Adipocyte (in vitro differentiated cells): ENCODE measurements at regions not wholly inside any gene's neighbourhood (a gene's known extent, or its start where the extent isn't known, plus 50 kb on each side); places are given as distances from the start of the nearest gene placed in this dataset.

ENCODE experiments used
- DNase-seq: peaks from one replicate; pipeline ENCODE4 v3.0.0-alpha.2; 2015; ENCODE audit warnings: low read depth
- H3K27me3 ChIP-seq: replicated peaks from 2 replicates; pipeline ENCODE4 v1.7.0; 2013; ENCODE audit warnings: mild to moderate bottlenecking, low read length, moderate library complexity; ENCODE audit not compliant: control insufficient read depth, insufficient read depth
- H3K36me3 ChIP-seq: 2 replicates; pipeline ENCODE4 v1.7.0; 2013; ENCODE audit warnings: low read length, mild to moderate bottlenecking, moderate library complexity; ENCODE audit not compliant: control insufficient read depth, insufficient read depth, severe bottlenecking
- H3K4me1 ChIP-seq: 2 replicates; pipeline ENCODE4 v1.7.0; 2013; ENCODE audit warnings: mild to moderate bottlenecking, low read length, moderate library complexity; ENCODE audit not compliant: control insufficient read depth, insufficient read depth
- H3K4me3 ChIP-seq: 2 replicates; pipeline ENCODE4 v1.7.0; 2013; ENCODE audit warnings: mild to moderate bottlenecking, low read length, moderate library complexity
- H3K9ac ChIP-seq: 2 replicates; pipeline ENCODE4 v1.7.0; 2013; ENCODE audit warnings: mild to moderate bottlenecking, low read length, moderate library complexity
- H3K9me3 ChIP-seq: 2 replicates; pipeline ENCODE4 v1.7.0; 2013; ENCODE audit warnings: mild to moderate bottlenecking, low read length, moderate library complexity; ENCODE audit not compliant: control insufficient read depth

- H3K4me3 ChIP-seq = no peak overlapping the region
- no peak for DNase-seq
Observed at GRCh38 chr2:236685979-236686520, 116.4 kb downstream of the ACKR3 start.

DNA sequence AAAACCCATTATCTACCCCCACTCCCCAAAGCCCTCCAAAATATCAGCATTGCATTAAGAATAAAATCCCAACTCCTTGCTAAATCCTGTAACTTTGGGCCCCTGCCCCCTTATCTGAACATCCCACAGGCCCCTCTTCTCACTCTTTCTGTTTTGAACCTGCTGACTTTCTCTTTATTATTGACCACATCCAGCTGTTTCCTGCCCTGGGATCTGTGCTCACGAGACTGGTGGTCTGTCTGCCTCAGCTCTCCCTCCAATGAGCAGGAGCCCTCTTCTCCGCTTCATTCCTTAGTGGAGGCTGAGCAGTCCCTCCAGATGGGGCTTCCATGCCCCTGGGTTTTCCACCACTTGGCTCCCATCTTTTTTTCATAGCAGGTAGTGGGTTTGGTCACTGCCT lies 116.9 kb downstream of the ACKR3 start:
- Histone ChIP-seq H3K4me1 (peaks cover 3% of the 10 kb centered on the region), H3K9me3 (no peaks in the 10 kb centered on the region), H3K36me3 (no peaks in the 10 kb centered on the region), H3K9ac (no peak overlapping the region), H3K4me3 (no peak overlapping the region), H3K27me3 (no peaks in the 10 kb centered on the region)
- no peak for DNase-seq

More at GRCh38 chr2:236685979-236686520, 116.4 kb downstream of the ACKR3 start:
- Histone ChIP-seq H3K9ac (no peak overlapping the region), H3K36me3 (no peaks in the 10 kb centered on the region), H3K27me3 (no peaks in the 10 kb centered on the region), H3K4me1 (peaks cover 3% of the 10 kb centered on the region), H3K9me3 (no peaks in the 10 kb centered on the region)

DNA sequence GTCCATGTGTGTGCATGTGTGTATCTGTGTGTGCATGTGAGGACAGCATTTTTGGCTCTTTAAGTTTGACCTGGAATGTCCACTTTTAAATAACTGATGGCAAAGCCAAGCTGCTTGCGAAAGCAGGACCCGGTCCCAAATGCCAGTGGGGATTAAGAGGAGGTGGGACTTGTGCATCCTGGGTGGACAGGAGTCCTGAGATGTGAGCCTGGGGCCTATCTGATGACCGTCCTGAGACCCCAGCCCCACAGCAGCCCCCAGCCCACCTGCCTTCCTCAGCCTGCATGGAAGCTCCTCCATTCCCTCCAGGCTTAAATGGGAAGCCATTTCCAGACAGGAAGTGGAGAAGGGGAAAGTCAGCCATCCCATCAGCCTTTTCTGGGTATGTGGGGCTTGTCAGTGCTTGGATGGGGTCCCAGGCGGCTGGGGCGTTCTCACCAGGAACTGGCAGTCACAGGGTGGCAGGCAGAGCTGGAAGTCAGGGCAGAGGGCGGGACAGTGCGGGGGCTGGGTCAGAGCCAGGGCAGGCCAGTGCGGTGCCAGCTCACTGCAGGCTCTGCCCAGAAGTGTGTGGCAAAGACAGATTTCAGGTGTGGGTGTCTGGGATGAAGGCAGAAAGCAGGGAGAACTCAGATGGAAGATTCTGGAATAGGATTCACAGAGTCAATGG lies 117.8 kb downstream of the ACKR3 start:
- Histone ChIP-seq H3K27me3 (no peaks in the 10 kb centered on the region), H3K4me1 (peaks cover 3% of the 10 kb centered on the region), H3K36me3 (no peaks in the 10 kb centered on the region), H3K9ac (no peak overlapping the region), H3K9me3 (no peaks in the 10 kb centered on the region), H3K4me3 (no peak overlapping the region)
- no peak for DNase-seq

DNA sequence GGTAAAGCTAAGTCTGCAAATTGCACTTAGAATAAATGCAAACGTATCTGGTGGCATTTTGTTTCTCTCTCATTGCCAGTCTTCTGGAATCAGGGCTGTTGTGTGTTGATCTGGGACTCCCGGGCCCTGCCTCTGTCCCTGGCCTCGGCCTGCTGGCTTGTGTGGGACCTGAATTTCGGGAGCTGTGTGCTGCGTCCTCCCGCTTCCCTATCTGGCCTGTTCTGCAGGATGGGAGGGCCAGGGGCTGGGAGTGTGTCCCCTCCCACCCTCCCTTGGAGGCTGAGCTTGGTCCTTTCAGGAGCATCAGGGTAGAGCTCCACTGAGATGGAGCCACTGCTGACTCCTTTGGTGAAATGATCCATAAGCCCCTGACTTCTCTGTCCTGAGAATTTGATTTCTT lies 118.5 kb downstream of the ACKR3 start:
- Histone ChIP-seq H3K4me3 (no peak overlapping the region), H3K27me3 (no peaks in the 10 kb centered on the region), H3K4me1 (peaks cover 3% of the 10 kb centered on the region), H3K36me3 (no peaks in the 10 kb centered on the region), H3K9me3 (no peaks in the 10 kb centered on the region), H3K9ac (no peak overlapping the region)
- DNase-seq = no peak

DNA sequence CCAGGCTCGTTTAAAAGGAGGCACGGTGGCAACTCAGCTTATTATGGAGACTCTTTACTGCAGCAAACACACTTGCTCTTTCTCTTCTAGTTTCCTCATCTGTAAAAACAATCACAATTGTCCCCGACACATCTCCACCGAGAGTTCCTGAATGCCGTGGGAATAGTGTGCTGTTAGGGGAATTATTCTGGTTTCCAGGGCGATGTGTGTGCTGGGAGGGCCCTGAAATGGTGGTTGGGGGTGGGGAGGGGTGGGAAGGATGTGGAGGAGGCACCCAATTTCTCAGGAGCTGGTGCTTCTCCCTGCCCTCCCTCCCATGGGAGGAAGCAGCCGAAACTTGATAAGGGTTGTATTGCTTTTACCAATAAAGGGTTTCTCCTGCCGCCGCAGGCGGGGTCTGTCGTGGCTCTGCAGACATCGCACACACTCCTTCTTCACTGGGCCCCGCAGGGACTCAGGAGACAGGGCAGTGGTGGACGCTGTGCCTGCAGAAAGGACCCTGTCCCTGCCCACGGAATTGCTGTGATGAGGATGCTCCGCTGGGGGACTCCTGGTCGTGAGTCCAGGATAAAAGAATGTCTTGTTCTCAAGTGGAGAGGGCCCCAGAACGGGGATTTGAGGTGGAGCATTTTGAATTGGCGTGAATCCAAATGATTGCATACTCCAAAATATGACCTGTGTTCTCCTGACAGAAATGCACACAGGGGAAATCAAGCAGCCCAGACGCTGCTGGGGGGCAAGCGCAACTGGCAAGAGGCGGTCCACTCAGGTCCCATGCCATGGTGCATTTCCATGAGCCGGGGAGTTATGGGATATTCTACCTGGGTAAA lies 119.2 kb downstream of the ACKR3 start:
- H3K4me3 ChIP-seq = no peak overlapping the region
- H3K27me3 ChIP-seq = no peaks in the 10 kb centered on the region
- H3K4me1 ChIP-seq = peaks cover 3% of the 10 kb centered on the region
- no peak overlapping the region for H3K9ac ChIP-seq
- no peaks in the 10 kb centered on the region for H3K9me3 ChIP-seq
- no peak for DNase-seq
- H3K36me3 ChIP-seq = no peaks in the 10 kb centered on the region

DNA sequence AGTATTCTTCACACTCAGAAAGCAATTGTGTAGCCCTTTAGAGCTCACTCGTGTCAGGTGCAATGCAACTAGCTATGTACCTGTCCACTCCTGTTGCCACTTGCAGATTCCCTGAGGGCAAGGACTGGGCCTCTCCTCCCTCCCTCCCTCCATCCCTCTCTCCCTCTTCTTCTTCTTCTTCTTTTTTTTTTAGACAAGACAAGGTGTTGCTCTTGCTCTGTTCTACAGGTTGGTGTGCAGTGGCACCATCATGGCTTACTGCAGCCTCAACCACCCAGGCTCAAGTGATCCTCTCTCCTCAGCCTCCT lies 119.7 kb downstream of the ACKR3 start:
- DNase-seq = no peak
- Histone ChIP-seq H3K9me3 (no peaks in the 10 kb centered on the region), H3K4me3 (no peak overlapping the region), H3K9ac (no peak overlapping the region), H3K4me1 (peaks cover 3% of the 10 kb centered on the region), H3K27me3 (no peaks in the 10 kb centered on the region), H3K36me3 (no peaks in the 10 kb centered on the region)

- Histone ChIP-seq H3K4me1 (peaks cover 3% of the 10 kb centered on the region), H3K9ac (no peak overlapping the region), H3K36me3 (no peaks in the 10 kb centered on the region), H3K27me3 (peaks cover under 1% of the 10 kb centered on the region), H3K9me3 (no peaks in the 10 kb centered on the region), H3K4me3 (no peak overlapping the region)
- no peak for DNase-seq
Observed at GRCh38 chr2:236689981-236690380, 120.4 kb downstream of the ACKR3 start.

- Histone ChIP-seq H3K9ac (no peak overlapping the region), H3K4me3 (no peak overlapping the region), H3K9me3 (no peaks in the 10 kb centered on the region), H3K4me1 (peaks cover 3% of the 10 kb centered on the region), H3K36me3 (no peaks in the 10 kb centered on the region), H3K27me3 (peaks cover 5% of the 10 kb centered on the region)
- DNase-seq = no peak
Observed at GRCh38 chr2:236690726-236691125, 121.1 kb downstream of the ACKR3 start.

GRCh38 chr2:236691799-236692167 lies 122.2 kb downstream of the ACKR3 start:
- Histone ChIP-seq H3K27me3 (peaks cover 5% of the 10 kb centered on the region), H3K4me1 (peaks cover 3% of the 10 kb centered on the region), H3K9me3 (no peaks in the 10 kb centered on the region), H3K4me3 (no peak overlapping the region), H3K9ac (no peak overlapping the region), H3K36me3 (no peaks in the 10 kb centered on the region)
- no peak for DNase-seq

DNA sequence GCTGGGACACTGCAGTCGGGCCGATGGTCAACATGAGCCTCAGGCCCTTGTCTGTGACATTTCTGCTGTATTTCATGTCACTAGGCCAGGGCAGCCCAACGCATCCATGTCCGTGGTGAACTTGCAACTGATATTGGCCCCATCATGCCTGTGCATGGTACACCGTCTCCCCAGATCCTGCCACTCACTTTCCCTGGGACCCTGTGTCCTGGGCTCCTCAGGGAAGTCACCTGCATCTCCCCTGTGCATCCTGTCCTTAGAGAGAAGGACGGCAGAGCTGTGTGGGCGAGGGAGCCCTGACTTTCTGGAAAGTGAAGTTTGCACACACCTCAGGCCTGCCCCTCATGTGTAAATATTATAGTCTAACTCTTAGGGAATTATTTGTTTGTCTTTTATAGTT lies 123.3 kb downstream of the ACKR3 start:
- DNase-seq = no peak
- Histone ChIP-seq H3K4me3 (no peak overlapping the region), H3K9me3 (no peaks in the 10 kb centered on the region)

DNA sequence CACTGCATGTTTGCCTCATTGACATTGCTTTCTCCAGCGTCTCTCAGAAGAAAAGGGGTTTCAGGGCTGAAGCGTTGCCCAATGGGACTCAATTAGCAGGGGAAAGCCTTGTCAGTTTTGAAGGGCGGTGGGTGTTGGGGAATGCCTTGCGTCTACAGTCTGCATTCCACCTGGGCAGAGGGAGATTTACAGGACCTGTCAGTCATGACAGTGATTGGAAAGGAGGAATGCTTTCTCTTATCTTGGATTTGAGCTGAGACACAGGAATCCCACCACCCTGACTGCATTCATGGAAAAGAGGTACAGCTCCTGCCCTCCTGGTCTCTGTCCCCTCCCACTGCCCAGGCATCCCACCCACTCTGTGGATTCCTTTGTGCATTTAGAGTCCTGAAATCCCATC lies 123.9 kb downstream of the ACKR3 start:
- DNase-seq = no peak
- no peaks in the 10 kb centered on the region for H3K4me1 ChIP-seq
- H3K27me3 ChIP-seq = peaks cover 5% of the 10 kb centered on the region
- H3K36me3 ChIP-seq = no peaks in the 10 kb centered on the region
- no peak overlapping the region for H3K9ac ChIP-seq
- no peak overlapping the region for H3K4me3 ChIP-seq
- no peaks in the 10 kb centered on the region for H3K9me3 ChIP-seq

More for the DNA sequence above, 123.3 kb downstream of the ACKR3 start:
- H3K9ac ChIP-seq = no peak overlapping the region
- H3K4me1 ChIP-seq = no peaks in the 10 kb centered on the region
- H3K36me3 ChIP-seq = no peaks in the 10 kb centered on the region
- peaks cover 5% of the 10 kb centered on the region for H3K27me3 ChIP-seq
